ENCODE measurements at regions not wholly inside any gene's neighbourhood (a gene's known extent, or its start where the extent isn't known, plus 50 kb on each side); places are given as distances from the start of the nearest gene placed in this dataset.
"Not testable (repeated sequence)": the region's sequence is repeated elsewhere in the genome, so short reads cannot be mapped to it uniquely, and the experiment has no call there.

- DNase-seq (ENCODE audit: low read depth) = no peak
Observed at GRCh38 chrX:55813150-55813549, 95.6 kb downstream of the RRAGB start.

- no peak for DNase-seq (ENCODE audit: low read depth)
Observed at GRCh38 chrX:55815546-55815945, 98.0 kb downstream of the RRAGB start.

- DNase-seq (ENCODE audit: low read depth) = no peak
Observed at GRCh38 chrX:55816023-55816422, 98.5 kb downstream of the RRAGB start.

- no peak for DNase-seq (ENCODE audit: low read depth)
Observed at GRCh38 chrX:55818673-55819375, 101.3 kb downstream of the RRAGB start.

- DNase-seq (ENCODE audit: low read depth) = no peak
Observed at GRCh38 chrX:55839485-55839884, 121.9 kb downstream of the RRAGB start.

GRCh38 chrX:55841962-55842752 lies 124.6 kb downstream of the RRAGB start:
- no peak for DNase-seq (ENCODE audit: low read depth)

GRCh38 chrX:55866779-55867178 lies 149.2 kb downstream of the RRAGB start:
- DNase-seq (ENCODE audit: low read depth) = not testable (repeated sequence)

GRCh38 chrX:55867181-55867651 lies 149.7 kb downstream of the RRAGB start:
- no peak for DNase-seq (ENCODE audit: low read depth)

- DNase-seq (ENCODE audit: low read depth) = no peak
Observed at GRCh38 chrX:55867708-55868107, 150.2 kb downstream of the RRAGB start.

- DNase-seq (ENCODE audit: low read depth) = no peak
Observed at GRCh38 chrX:55874807-55875206, 157.3 kb downstream of the RRAGB start.

- not testable (repeated sequence) for DNase-seq (ENCODE audit: low read depth)
Observed at GRCh38 chrX:55883541-55883940, 166.0 kb downstream of the RRAGB start.

GRCh38 chrX:55907968-55908607 lies 190.5 kb downstream of the RRAGB start:
- DNase-seq (ENCODE audit: low read depth) = peak; percentile 15

GRCh38 chrX:55908661-55909212 lies 191.2 kb downstream of the RRAGB start:
- no peak for DNase-seq (ENCODE audit: low read depth)

- no peak for DNase-seq (ENCODE audit: low read depth)
Observed at GRCh38 chrX:55919367-55920221, 202.0 kb downstream of the RRAGB start.

- no peak for DNase-seq (ENCODE audit: low read depth)
Observed at GRCh38 chrX:55924574-55924973, 207.0 kb downstream of the RRAGB start.

- not testable (repeated sequence) for DNase-seq (ENCODE audit: low read depth)
Observed at GRCh38 chrX:55928529-55928928, 211.0 kb downstream of the RRAGB start.

All from T follicular helper cell (primary cell).